OCI-LY3 (cell line): ENCODE measurements at regions not wholly inside any gene's neighbourhood (a gene's known extent, or its start where the extent isn't known, plus 50 kb on each side); places are given as distances from the start of the nearest gene placed in this dataset.

Experiments
- CTCF ChIP-seq: fragments of 200-600, 300-600 bp; sonication (generic); IDR thresholded peaks from 2 replicates; pipeline ENCODE4 v1.5.1; 2014; ENCODE audit warnings: antibody characterized with exemption, low read length, low read depth
- EZH2phosphoT487 ChIP-seq: fragments of 200-600 bp; shearing (Covaris generic); IDR thresholded peaks from 2 replicates; pipeline ENCODE4 v1.6.1; 2018; ENCODE audit warnings: antibody characterized with exemption, mixed run types, low read depth

GRCh38 chr4:35167385-35167784 lies 1076.9 kb downstream of the ARAP2 start:
- TF ChIP-seq CTCF (no peak), EZH2phosphoT487 (no peak)
